CD4-positive, alpha-beta memory T cell (primary cell): ENCODE measurements at regions not wholly inside any gene's neighbourhood (a gene's known extent, or its start where the extent isn't known, plus 50 kb on each side); places are given as distances from the start of the nearest gene placed in this dataset.

ENCODE experiments used
- CTCF ChIA-PET: fragments of 350-600 bp; sonication (Branson Sonifier 250); formaldehyde crosslinking; loops from one replicate; lab custom pipeline; 2021; ENCODE audit warnings: inconsistent platforms; ENCODE audit not compliant: partially characterized antibody; lab: Charles Lee
- POLR2A ChIA-PET: fragments of 350-600 bp; sonication (Branson Sonifier 250); formaldehyde crosslinking; loops from one replicate; lab custom pipeline; 2021; ENCODE audit not compliant: partially characterized antibody; lab: Charles Lee
- DNase-seq, 5 donors: peaks; one replicate each; pipeline versions ENCODE4 v3.0.0 to v3.0.0-alpha.2; 2020 to 2022; ENCODE audit warnings: mixed read lengths in 1 of 5
- H3K27ac ChIP-seq: one replicate; pipeline ENCODE4 v1.7.0; 2013; ENCODE audit warnings: low read depth, low read length
- H3K27me3 ChIP-seq: 2 replicates; pipeline ENCODE4 v1.7.0; 2013; ENCODE audit warnings: mild to moderate bottlenecking, low read length, moderate library complexity; ENCODE audit not compliant: insufficient read depth
- H3K36me3 ChIP-seq: 2 replicates; pipeline ENCODE4 v1.7.0; 2013; ENCODE audit warnings: mild to moderate bottlenecking, low read length, moderate library complexity; ENCODE audit not compliant: insufficient read depth
- H3K4me1 ChIP-seq: 2 replicates; pipeline ENCODE4 v1.7.0; 2013; ENCODE audit warnings: mild to moderate bottlenecking, low read length, moderate library complexity; ENCODE audit not compliant: insufficient read depth
- H3K4me3 ChIP-seq, 2 donors: one replicate each; pipeline ENCODE4 v1.7.0; 2013; ENCODE audit warnings: low read length in 2 of 2, mild to moderate bottlenecking in 1 of 2
- H3K9me3 ChIP-seq, 2 donors: one replicate each; pipeline ENCODE4 v1.7.0; 2013; ENCODE audit warnings: low read length in 2 of 2, control low read depth in 1 of 2; ENCODE audit not compliant: control insufficient read depth in 1 of 2
- H3K27ac Mint-ChIP-seq, 7 donors: one replicate each; pipeline ENCODE4 v1.8.0; 2020 to 2021; ENCODE audit warnings: mixed read lengths in 7 of 7, mild to moderate bottlenecking in 6 of 7, inconsistent platforms in 3 of 7, moderate library complexity in 3 of 7
- H3K27me3 Mint-ChIP-seq, 2 donors: one replicate each; pipeline ENCODE4 v1.8.0; 2020 to 2021; ENCODE audit warnings: mixed read lengths in 2 of 2
- H3K36me3 Mint-ChIP-seq, 2 donors: one replicate each; pipeline ENCODE4 v1.8.0; 2020 to 2021; ENCODE audit warnings: mixed read lengths in 2 of 2, inconsistent platforms in 1 of 2, mild to moderate bottlenecking in 1 of 2
- H3K4me1 Mint-ChIP-seq, 4 donors: one replicate each; pipeline ENCODE4 v1.8.0; 2020 to 2021; ENCODE audit warnings: mixed read lengths in 4 of 4, mild to moderate bottlenecking in 1 of 4
- H3K4me3 Mint-ChIP-seq, 8 donors: one replicate each; pipeline ENCODE4 v1.8.0; 2020 to 2021; ENCODE audit warnings: mixed read lengths in 8 of 8, mild to moderate bottlenecking in 7 of 8, moderate library complexity in 6 of 8, inconsistent platforms in 3 of 8
- H3K9me3 Mint-ChIP-seq, 8 donors: one replicate each; pipeline ENCODE4 v1.8.0; 2020 to 2021; ENCODE audit warnings: mixed read lengths in 8 of 8, mild to moderate bottlenecking in 5 of 8, inconsistent platforms in 3 of 8, moderate library complexity in 1 of 8
- intact Hi-C: fragments of 100-400 bp; cut with micrococcal nuclease; formaldehyde crosslinking; loops from one replicate; pipeline ENCODE4 v1.15.1; 2023

GRCh38 chr14:26735811-26736210 is 138.0 kb upstream of the NOVA1 start:
- Mint-ChIP-seq H3K36me3 (no peaks in the 10 kb centered on the region), H3K27me3 (no peaks in the 10 kb centered on the region), H3K27ac (no peak overlapping the region), H3K4me1 (no peaks in the 10 kb centered on the region), H3K9me3 (peaks cover 0 to 25% (median 12%) of the 10 kb centered on the region in 8 donors), H3K4me3 (no peak overlapping the region)
- H3K27ac ChIP-seq: no peak overlapping the region
- ChIA-PET CTCF (no interaction called here), POLR2A (no interaction called here)
- H3K4me1 ChIP-seq: no peaks in the 10 kb centered on the region
- peaks cover 0 to 4% of the 10 kb centered on the region in 2 donors for H3K9me3 ChIP-seq
- intact Hi-C loops: no loop called here
- no peaks in the 10 kb centered on the region for H3K36me3 ChIP-seq
- no peak for DNase-seq
- H3K4me3 ChIP-seq: no peak overlapping the region
- no peaks in the 10 kb centered on the region for H3K27me3 ChIP-seq

- POLR2A ChIA-PET: no interaction called here
- Histone ChIP-seq H3K9me3 (peaks cover 0 to 2% of the 10 kb centered on the region in 2 donors), H3K27me3 (no peaks in the 10 kb centered on the region), H3K27ac (no peak overlapping the region), H3K4me1 (no peaks in the 10 kb centered on the region), H3K36me3 (no peaks in the 10 kb centered on the region), H3K4me3 (no peak overlapping the region)
- CTCF ChIA-PET: no interaction called here
- Mint-ChIP-seq H3K9me3 (peaks cover 0 to 22% (median 6%) of the 10 kb centered on the region in 8 donors), H3K27me3 (no peaks in the 10 kb centered on the region), H3K4me3 (no peak overlapping the region), H3K4me1 (no peaks in the 10 kb centered on the region), H3K36me3 (no peaks in the 10 kb centered on the region), H3K27ac (no peak overlapping the region)
- no peak for DNase-seq
- intact Hi-C loops: no loop called here
Measured at GRCh38 chr14:26738571-26738970, 140.7 kb upstream of the NOVA1 start.

- Mint-ChIP-seq H3K4me1 (no peaks in the 10 kb centered on the region), H3K27ac (no peak overlapping the region), H3K9me3 (peaks cover 2 to 24% (median 12%) of the 10 kb centered on the region in 8 donors), H3K36me3 (no peaks in the 10 kb centered on the region), H3K4me3 (no peak overlapping the region), H3K27me3 (no peaks in the 10 kb centered on the region)
- Histone ChIP-seq H3K27ac (no peak overlapping the region), H3K9me3 (peaks cover 0 to 3% of the 10 kb centered on the region in 2 donors), H3K36me3 (no peaks in the 10 kb centered on the region), H3K4me1 (no peaks in the 10 kb centered on the region), H3K27me3 (no peaks in the 10 kb centered on the region), H3K4me3 (no peak overlapping the region)
- DNase-seq: no peak
- intact Hi-C loops: no loop called here
- CTCF ChIA-PET: interaction anchor here (0.9 kb wide), 1 partner anchor 11 kb away, joined by 3 read pairs; no protein-coding TSS in a partner anchor
- POLR2A ChIA-PET: no interaction called here
Measured at GRCh38 chr14:26741711-26742212, 143.9 kb upstream of the NOVA1 start.

GRCh38 chr14:26743284-26743683 is 145.5 kb upstream of the NOVA1 start:
- H3K9me3 ChIP-seq: peaks cover 0 to 3% of the 10 kb centered on the region in 2 donors
- Mint-ChIP-seq H3K36me3 (no peaks in the 10 kb centered on the region), H3K27ac (no peak overlapping the region), H3K4me1 (no peaks in the 10 kb centered on the region), H3K4me3 (no peak overlapping the region), H3K9me3 (peaks cover 2 to 25% (median 11%) of the 10 kb centered on the region in 8 donors), H3K27me3 (no peaks in the 10 kb centered on the region)
- H3K27ac ChIP-seq: no peak overlapping the region
- H3K4me1 ChIP-seq: no peaks in the 10 kb centered on the region
- DNase-seq: no peak
- H3K36me3 ChIP-seq: no peaks in the 10 kb centered on the region
- ChIA-PET CTCF (no interaction called here), POLR2A (no interaction called here)
- H3K27me3 ChIP-seq: no peaks in the 10 kb centered on the region
- H3K4me3 ChIP-seq: no peak overlapping the region
- intact Hi-C loops: no loop called here

GRCh38 chr14:26744903-26745302 is 147.1 kb upstream of the NOVA1 start:
- H3K36me3 Mint-ChIP-seq: no peaks in the 10 kb centered on the region

GRCh38 chr14:26761532-26761931 is 163.7 kb upstream of the NOVA1 start:
- H3K4me3 ChIP-seq: no peak overlapping the region
- ChIA-PET POLR2A (no interaction called here), CTCF (no interaction called here)
- no peak for DNase-seq
- peaks cover 0 to 3% of the 10 kb centered on the region in 2 donors for H3K9me3 ChIP-seq
- H3K4me3 Mint-ChIP-seq: no peak overlapping the region
- no peak overlapping the region for H3K27ac ChIP-seq
- no peaks in the 10 kb centered on the region for H3K4me1 Mint-ChIP-seq
- no peaks in the 10 kb centered on the region for H3K27me3 Mint-ChIP-seq
- intact Hi-C loops: no loop called here
- no peaks in the 10 kb centered on the region for H3K36me3 Mint-ChIP-seq
- H3K4me1 ChIP-seq: no peaks in the 10 kb centered on the region
- H3K27ac Mint-ChIP-seq: no peak overlapping the region
- no peaks in the 10 kb centered on the region for H3K36me3 ChIP-seq
- peaks cover 3 to 28% (median 8%) of the 10 kb centered on the region in 8 donors for H3K9me3 Mint-ChIP-seq
- no peaks in the 10 kb centered on the region for H3K27me3 ChIP-seq

More at GRCh38 chr14:26744903-26745302, 147.1 kb upstream of the NOVA1 start:
- ChIA-PET POLR2A (no interaction called here), CTCF (no interaction called here)
- peaks cover 2 to 18% (median 9%) of the 10 kb centered on the region in 8 donors for H3K9me3 Mint-ChIP-seq
- no peak overlapping the region for H3K4me3 Mint-ChIP-seq
- H3K27me3 ChIP-seq: no peaks in the 10 kb centered on the region
- no peaks in the 10 kb centered on the region for H3K27me3 Mint-ChIP-seq
- no peaks in the 10 kb centered on the region for H3K4me1 ChIP-seq
- no peaks in the 10 kb centered on the region for H3K4me1 Mint-ChIP-seq
- H3K36me3 ChIP-seq: no peaks in the 10 kb centered on the region
- no peak overlapping the region for H3K27ac Mint-ChIP-seq
- intact Hi-C loops: no loop called here
- DNase-seq: no peak
- peaks cover 0 to 3% of the 10 kb centered on the region in 2 donors for H3K9me3 ChIP-seq
- no peak overlapping the region for H3K4me3 ChIP-seq
- no peak overlapping the region for H3K27ac ChIP-seq

- Histone ChIP-seq H3K27me3 (no peaks in the 10 kb centered on the region), H3K27ac (no peak overlapping the region), H3K36me3 (no peaks in the 10 kb centered on the region), H3K4me3 (no peak overlapping the region), H3K4me1 (no peaks in the 10 kb centered on the region), H3K9me3 (peaks cover 0 to 3% of the 10 kb centered on the region in 2 donors)
- ChIA-PET POLR2A (no interaction called here), CTCF (no interaction called here)
- Mint-ChIP-seq H3K36me3 (no peaks in the 10 kb centered on the region), H3K27me3 (no peaks in the 10 kb centered on the region), H3K27ac (no peak overlapping the region), H3K4me1 (no peaks in the 10 kb centered on the region), H3K4me3 (no peak overlapping the region), H3K9me3 (peaks cover 0 to 34% (median 10%) of the 10 kb centered on the region in 8 donors)
- no peak for DNase-seq
- intact Hi-C loops: no loop called here
Measured at GRCh38 chr14:26765301-26765700, 167.5 kb upstream of the NOVA1 start.
